Fibroblast of skin of scalp (primary cell): ENCODE measurements at regions not wholly inside any gene's neighbourhood (a gene's known extent, or its start where the extent isn't known, plus 50 kb on each side); places are given as distances from the start of the nearest gene placed in this dataset.
A peak's percentile ranks its signal among the peaks of the same experiment; 100 is the strongest.

Source experiments
- DNase-seq: peaks from one replicate; pipeline ENCODE4 v3.0.0-alpha.2; 2013

DNA sequence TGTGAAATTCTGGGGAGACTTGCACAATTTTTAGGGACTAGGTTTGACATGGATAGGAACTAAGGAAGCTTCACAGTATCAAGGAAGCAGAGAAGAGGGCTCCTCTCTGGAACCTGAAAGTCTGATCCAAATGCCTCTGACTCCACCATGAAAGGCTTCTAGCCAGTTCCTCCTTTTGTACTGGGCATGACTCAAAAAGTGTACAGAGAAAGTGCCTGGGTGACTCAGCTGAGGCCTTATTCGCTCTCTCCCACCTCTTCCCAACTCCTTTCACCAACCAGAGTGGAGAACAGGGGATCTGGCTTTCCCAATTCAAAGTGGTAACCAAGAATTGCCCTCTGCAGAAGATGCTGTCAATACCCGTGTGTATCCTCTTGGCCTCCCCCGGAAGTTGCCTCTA lies 342.9 kb upstream of the PROK2 start:
- DNase-seq: peak; percentile 34

DNA sequence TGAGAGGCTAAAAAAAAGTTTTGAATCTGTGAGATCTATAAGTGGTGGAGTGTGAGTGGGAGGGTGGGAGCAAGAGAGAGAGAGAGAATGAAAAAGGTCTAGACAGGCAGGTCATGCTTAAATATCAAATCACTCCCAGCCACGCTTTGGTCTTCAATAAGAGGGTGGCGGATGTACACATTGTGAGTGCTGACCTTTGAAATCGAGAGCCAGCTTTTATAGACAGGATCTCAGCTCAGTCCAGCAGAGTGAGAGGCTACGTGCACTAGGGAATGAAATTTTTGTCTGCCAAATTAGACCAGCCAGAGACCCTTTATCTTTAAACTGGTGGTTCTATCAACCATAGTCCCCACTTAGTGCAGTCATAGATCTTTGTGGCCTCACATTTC lies 342.3 kb upstream of the PROK2 start:
- no peak for DNase-seq

DNA sequence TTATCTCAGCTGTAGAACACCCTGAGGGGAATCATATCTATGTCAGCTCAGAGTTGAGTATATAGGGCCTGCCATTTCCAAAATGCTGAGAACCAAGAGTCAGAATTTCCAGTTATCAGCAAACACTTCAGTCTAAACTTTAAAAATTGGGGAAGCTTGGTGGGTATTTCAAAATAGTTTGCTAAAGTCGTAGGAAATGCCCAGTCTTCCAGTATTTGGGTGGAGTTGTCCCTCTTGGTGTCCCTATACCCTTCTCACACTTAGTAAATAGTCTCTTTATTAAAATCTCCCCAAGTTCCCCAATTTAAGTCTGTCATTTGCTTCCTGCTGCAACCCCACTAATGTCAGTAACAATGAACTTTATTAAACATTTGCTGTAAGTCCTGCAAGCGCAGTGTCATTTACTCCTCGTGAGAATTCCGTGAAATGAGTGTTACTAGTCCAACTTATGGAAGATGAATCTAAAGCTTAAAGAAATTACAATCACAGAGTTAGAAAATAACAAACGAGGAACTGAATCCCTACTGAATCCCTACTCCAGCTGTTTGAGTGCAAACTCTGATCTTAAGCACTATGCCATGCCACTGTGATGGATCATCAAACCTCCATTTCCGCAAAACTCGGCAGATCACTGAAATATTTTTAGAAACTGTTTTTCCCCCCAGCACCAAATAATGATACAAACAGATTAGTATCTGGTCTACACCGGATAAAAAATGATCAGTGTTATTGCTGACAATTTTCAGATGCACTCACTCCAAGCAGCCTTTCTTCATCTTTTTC lies 341.7 kb upstream of the PROK2 start:
- DNase-seq: no peak

- peak; percentile 83 for DNase-seq
Measured at GRCh38 chr3:72123908-72124441, 339.0 kb upstream of the PROK2 start.

- no peak for DNase-seq
Measured at GRCh38 chr3:72120806-72121778, 336.1 kb upstream of the PROK2 start.

GRCh38 chr3:72120039-72120438 lies 335.1 kb upstream of the PROK2 start:
- no peak for DNase-seq

DNA sequence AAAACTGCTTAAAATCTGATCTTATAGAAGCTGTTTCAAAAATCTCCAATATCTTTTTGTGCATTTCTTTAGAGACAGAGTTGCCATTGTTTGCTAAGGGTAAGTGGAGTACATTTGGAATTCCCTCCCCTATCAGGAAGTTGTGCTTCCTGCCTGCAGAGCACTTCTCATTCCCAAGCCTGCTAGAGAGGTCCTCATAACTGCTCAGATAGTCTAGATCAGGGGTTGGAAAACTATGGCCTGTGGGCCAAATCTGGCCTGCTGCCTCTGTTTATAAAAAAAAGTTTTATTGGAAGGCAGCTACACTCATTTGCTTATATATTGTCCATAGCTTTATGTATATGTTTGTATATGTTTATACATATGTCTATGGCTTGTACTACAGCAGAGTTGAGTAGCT lies 333.7 kb upstream of the PROK2 start:
- DNase-seq: no peak

DNA sequence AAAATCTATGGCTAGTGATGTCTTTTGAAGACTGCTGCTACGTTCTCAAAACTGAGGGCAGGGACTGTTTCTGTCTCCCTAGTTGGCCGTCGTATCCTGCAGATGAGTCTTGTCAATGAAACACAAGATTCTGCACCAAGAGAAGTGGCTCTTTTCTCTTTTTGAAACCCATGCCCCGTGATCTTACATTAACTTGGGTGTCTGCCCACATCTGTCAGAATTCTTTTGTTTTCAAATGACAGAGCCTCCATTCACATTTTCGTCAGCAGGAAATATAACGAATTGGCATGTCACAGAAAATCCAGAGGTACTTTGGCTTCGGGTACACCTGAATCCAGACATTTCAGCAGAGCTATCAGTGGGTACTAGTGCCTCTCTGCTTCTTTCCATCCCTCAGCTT lies 331.3 kb upstream of the PROK2 start:
- DNase-seq: no peak

DNA sequence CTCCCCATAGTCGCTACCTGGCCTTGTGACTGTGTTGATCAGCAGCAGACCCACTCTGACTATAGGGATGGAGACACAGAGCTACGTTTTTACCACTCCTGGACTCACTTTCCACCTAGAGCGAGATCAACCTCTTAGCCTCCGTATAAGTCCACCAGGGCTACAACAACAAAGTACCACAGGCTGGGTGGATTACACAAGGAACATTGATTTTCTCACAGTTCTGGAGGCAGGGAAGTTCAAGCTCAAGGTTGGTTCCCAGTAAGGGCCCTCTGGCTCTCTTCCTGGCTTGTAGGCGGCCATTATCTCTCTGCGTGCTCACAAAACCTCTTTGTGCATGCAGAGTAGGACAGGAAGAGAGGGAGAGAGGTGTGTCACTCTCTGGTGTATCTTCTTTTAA lies 330.4 kb upstream of the PROK2 start:
- DNase-seq: no peak

GRCh38 chr3:72114773-72115172 lies 329.8 kb upstream of the PROK2 start:
- DNase-seq: no peak

DNA sequence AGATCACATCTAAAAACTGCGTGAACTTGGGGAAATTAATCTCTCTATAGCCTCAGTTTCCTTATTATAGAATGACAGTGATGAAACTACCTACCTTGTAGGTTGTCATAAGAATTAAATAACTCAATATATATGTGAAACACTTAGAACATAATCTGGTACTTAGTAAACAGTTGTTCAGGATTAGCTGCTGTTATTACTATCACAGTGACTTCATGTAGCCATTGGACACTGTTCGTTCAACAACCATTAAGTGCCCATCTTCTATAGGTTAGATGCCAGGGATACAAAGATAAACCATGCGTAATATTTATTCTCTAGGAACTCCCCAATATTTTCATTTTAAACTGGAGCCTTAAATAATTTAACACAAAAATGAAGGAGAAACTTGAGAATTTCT lies 329.0 kb upstream of the PROK2 start:
- no peak for DNase-seq

DNA sequence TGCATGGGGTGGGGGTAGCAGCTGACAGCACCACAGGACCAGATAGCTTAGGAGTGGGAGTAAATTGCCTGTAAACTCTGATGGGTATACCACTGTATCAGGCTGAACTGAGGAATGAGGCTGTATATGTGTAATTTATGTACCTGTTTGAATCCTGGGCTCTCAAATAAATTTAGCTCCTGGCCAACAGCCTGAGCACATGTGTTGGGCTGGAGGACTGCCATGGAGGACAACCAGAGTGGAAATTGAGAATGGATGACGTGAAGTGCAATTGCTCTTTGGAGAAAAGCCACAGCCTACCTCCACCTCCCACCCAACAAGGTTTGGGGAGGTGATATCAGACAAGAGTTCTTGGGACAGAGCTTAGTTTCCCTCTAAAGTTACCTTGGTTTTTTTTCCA lies 328.6 kb upstream of the PROK2 start:
- no peak for DNase-seq

- DNase-seq: no peak
Measured at GRCh38 chr3:72112435-72112834, 327.5 kb upstream of the PROK2 start.

- no peak for DNase-seq
Measured at GRCh38 chr3:72111265-72112205, 326.6 kb upstream of the PROK2 start.

DNA sequence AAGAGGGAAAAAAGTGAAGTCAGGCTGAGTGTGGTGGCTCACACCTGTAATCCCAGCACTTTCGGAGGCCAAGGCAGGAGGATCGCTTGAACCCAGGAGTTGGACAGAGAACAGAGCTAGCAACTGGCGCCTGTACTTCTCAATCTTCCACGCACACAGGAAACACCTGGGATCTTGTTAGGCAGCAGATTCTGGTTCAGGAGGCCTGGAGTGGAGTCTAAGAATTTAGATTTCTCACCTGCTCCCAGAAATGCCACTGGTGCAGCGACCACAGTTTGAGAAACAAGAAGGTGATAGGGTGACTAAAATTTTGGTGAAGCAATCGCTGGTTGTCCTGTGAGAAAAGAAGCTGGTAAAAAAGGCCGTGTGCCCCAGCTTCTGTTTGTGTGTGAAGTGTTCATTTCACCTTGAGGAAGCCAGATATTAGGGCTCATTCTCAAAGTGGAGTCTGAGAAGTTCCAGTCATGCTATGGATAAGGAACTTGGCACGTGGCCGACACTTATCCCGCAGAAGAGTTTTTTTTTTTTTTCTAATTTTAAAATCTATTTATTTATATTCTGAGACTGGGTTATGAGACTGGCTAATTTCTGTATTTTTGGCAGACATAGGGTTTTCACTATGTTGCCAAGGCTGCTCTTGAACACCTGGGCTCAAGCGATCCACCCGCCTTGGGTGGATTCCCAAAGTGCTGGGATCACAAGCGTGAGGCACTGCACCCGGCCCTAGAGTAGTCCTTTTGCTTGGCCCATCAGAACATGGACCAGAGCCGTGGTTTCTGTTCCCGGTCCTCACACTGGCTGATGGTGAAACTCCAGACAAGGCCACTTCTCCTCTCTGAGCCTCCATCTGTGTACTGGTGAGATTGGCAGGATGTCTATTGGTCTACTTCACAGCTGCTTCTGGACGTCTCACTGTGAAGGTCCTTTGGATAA lies 324.6 kb upstream of the PROK2 start:
- no peak for DNase-seq

- DNase-seq: no peak
Measured at GRCh38 chr3:72105306-72105705, 320.4 kb upstream of the PROK2 start.

- DNase-seq: no peak
Measured at GRCh38 chr3:72102112-72102616, 317.2 kb upstream of the PROK2 start.

DNA sequence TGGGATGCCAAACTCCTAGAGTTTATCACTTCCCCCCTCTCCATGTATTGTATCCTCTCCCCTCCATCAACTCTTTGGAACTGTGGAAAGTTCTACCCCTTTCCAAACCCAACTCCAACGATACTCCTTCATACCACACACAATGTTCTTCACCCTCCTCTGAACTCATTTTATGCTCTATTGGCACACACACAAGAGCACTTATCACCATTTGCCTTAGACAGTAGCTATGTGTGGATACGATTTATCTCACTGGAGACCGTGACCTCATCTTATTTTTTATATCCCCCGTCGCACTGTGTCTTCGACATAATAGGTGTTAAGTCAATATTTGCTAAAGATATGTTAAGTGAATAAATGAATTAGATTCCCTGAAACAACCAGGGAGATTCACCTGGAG lies 316.5 kb upstream of the PROK2 start:
- no peak for DNase-seq

- peak; percentile 87 for DNase-seq
Measured at GRCh38 chr3:72100601-72101187, 315.7 kb upstream of the PROK2 start.

GRCh38 chr3:72100080-72100511 lies 315.1 kb upstream of the PROK2 start:
- no peak for DNase-seq
